Smooth muscle cell (in vitro differentiated cells): ENCODE measurements at regions not wholly inside any gene's neighbourhood (a gene's known extent, or its start where the extent isn't known, plus 50 kb on each side); places are given as distances from the start of the nearest gene placed in this dataset.

Experiments
- DNase-seq: peaks from one replicate; lab custom pipeline; 2025; ENCODE audit not compliant: unreplicated experiment; lab: John Stamatoyannopoulos, UW
- H2AFZ ChIP-seq: fragments of 200-600 bp; sonication (generic); 2 replicates; pipeline ENCODE4 v1.6.0; 2016; ENCODE audit warnings: antibody characterized with exemption, low read depth, mild to moderate bottlenecking
- H3F3A ChIP-seq: fragments of 200-600 bp; sonication (generic); 2 replicates; pipeline ENCODE4 v1.6.0; 2017; ENCODE audit warnings: antibody characterized with exemption, low read depth
- H3K27ac ChIP-seq: fragments of 200-600 bp; sonication (generic); 2 replicates; pipeline ENCODE4 v1.5.1; 2016; ENCODE audit warnings: low read depth, mild to moderate bottlenecking
- H3K27me3 ChIP-seq: fragments of 200-600 bp; sonication (generic); 2 replicates; pipeline ENCODE4 v1.6.1; 2016; ENCODE audit warnings: low read depth, mild to moderate bottlenecking
- H3K36me3 ChIP-seq: fragments of 200-600 bp; sonication (generic); 2 replicates; pipeline ENCODE4 v1.5.1; 2016; ENCODE audit warnings: low read depth
- H3K4me1 ChIP-seq: fragments of 200-600 bp; sonication (generic); 2 replicates; pipeline ENCODE4 v1.5.1; 2016; ENCODE audit warnings: low read depth
- H3K4me2 ChIP-seq: fragments of 200-600 bp; sonication (generic); 2 replicates; pipeline ENCODE4 v1.6.0; 2016; ENCODE audit warnings: mild to moderate bottlenecking
- H3K4me3 ChIP-seq: fragments of 200-600 bp; sonication (generic); 2 replicates; pipeline ENCODE4 v1.5.1; 2016; ENCODE audit warnings: mild to moderate bottlenecking
- H3K79me2 ChIP-seq: fragments of 200-600 bp; sonication (generic); 2 replicates; pipeline ENCODE4 v1.6.0; 2016; ENCODE audit warnings: low read depth, mild to moderate bottlenecking
- H3K9ac ChIP-seq: fragments of 200-600 bp; sonication (generic); 2 replicates; pipeline ENCODE4 v1.6.0; 2016; ENCODE audit warnings: low read depth
- H3K9me3 ChIP-seq: fragments of 200-600 bp; sonication (generic); replicated peaks from 2 replicates; pipeline ENCODE4 v1.5.1; 2016; ENCODE audit warnings: low read depth
- H4K20me1 ChIP-seq: fragments of 200-600 bp; sonication (generic); 2 replicates; pipeline ENCODE4 v1.6.0; 2016; ENCODE audit warnings: low read depth
- WGBS: methylation state at CpG from one replicate; pipeline ENCODE4 v1.1.7; 2016; ENCODE audit warnings: low lambda C conversion rate; 5-methylcytosine and 5-hydroxymethylcytosine counted together
- TF ChIP-seq, protein P1 (sequence below): fragments of 200-600 bp; sonication (generic); IDR thresholded peaks from 2 replicates; pipeline ENCODE4 v1.5.1; 2017; ENCODE audit warnings: borderline replicate concordance, mild to moderate bottlenecking, antibody characterized with exemption; ENCODE audit not compliant: insufficient read depth, poor library complexity, severe bottlenecking

- no peak overlapping the region for H3K4me3 ChIP-seq
- no peaks in the 10 kb centered on the region for H3K36me3 ChIP-seq
- no peak overlapping the region for H3K27ac ChIP-seq
- H3K4me2 ChIP-seq, result no peak overlapping the region
- H3K79me2 ChIP-seq, result no peaks in the 10 kb centered on the region
- H4K20me1 ChIP-seq, result no peaks in the 10 kb centered on the region
- no peaks in the 10 kb centered on the region for H3F3A ChIP-seq
- H3K9me3 ChIP-seq, result no peaks in the 10 kb centered on the region
- H3K9ac ChIP-seq, result no peak overlapping the region
- no peaks in the 10 kb centered on the region for H3K27me3 ChIP-seq
- DNase-seq, result no peak
- no peaks in the 10 kb centered on the region for H3K4me1 ChIP-seq
- TF ChIP-seq, protein P1, sequence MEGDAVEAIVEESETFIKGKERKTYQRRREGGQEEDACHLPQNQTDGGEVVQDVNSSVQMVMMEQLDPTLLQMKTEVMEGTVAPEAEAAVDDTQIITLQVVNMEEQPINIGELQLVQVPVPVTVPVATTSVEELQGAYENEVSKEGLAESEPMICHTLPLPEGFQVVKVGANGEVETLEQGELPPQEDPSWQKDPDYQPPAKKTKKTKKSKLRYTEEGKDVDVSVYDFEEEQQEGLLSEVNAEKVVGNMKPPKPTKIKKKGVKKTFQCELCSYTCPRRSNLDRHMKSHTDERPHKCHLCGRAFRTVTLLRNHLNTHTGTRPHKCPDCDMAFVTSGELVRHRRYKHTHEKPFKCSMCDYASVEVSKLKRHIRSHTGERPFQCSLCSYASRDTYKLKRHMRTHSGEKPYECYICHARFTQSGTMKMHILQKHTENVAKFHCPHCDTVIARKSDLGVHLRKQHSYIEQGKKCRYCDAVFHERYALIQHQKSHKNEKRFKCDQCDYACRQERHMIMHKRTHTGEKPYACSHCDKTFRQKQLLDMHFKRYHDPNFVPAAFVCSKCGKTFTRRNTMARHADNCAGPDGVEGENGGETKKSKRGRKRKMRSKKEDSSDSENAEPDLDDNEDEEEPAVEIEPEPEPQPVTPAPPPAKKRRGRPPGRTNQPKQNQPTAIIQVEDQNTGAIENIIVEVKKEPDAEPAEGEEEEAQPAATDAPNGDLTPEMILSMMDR, result no peak
- 92% methylated on average over 1 of the region's 1 CpG for WGBS
- no peak overlapping the region for H2AFZ ChIP-seq
Measured at GRCh38 chr16:63578791-63579190, 1542.6 kb upstream of the CDH8 start.

GRCh38 chr16:63577891-63578290 lies 1541.7 kb upstream of the CDH8 start:
- no peaks in the 10 kb centered on the region for H3K9me3 ChIP-seq
- no peaks in the 10 kb centered on the region for H3K4me1 ChIP-seq
- H2AFZ ChIP-seq, result no peak overlapping the region
- H3K36me3 ChIP-seq, result no peaks in the 10 kb centered on the region
- no peaks in the 10 kb centered on the region for H3K79me2 ChIP-seq
- H3K9ac ChIP-seq, result no peak overlapping the region
- TF ChIP-seq, protein P1, result no peak
- no peaks in the 10 kb centered on the region for H4K20me1 ChIP-seq
- no peaks in the 10 kb centered on the region for H3K27me3 ChIP-seq
- H3K4me2 ChIP-seq, result no peak overlapping the region
- H3K27ac ChIP-seq, result no peak overlapping the region
- no peak for DNase-seq
- no peak overlapping the region for H3K4me3 ChIP-seq
- H3F3A ChIP-seq, result no peaks in the 10 kb centered on the region

GRCh38 chr16:63575041-63575440 lies 1538.8 kb upstream of the CDH8 start:
- Histone ChIP-seq H3K27me3 (no peaks in the 10 kb centered on the region), H4K20me1 (no peaks in the 10 kb centered on the region), H3K4me1 (no peaks in the 10 kb centered on the region), H3F3A (no peaks in the 10 kb centered on the region), H3K4me3 (no peak overlapping the region), H3K9ac (no peak overlapping the region), H2AFZ (no peak overlapping the region), H3K79me2 (no peaks in the 10 kb centered on the region), H3K36me3 (no peaks in the 10 kb centered on the region), H3K9me3 (no peaks in the 10 kb centered on the region), H3K27ac (no peak overlapping the region), H3K4me2 (no peak overlapping the region)
- no peak for DNase-seq
- WGBS, result 18% methylated on average over 1 of the region's 1 CpG
- TF ChIP-seq, protein P1, result no peak

DNA sequence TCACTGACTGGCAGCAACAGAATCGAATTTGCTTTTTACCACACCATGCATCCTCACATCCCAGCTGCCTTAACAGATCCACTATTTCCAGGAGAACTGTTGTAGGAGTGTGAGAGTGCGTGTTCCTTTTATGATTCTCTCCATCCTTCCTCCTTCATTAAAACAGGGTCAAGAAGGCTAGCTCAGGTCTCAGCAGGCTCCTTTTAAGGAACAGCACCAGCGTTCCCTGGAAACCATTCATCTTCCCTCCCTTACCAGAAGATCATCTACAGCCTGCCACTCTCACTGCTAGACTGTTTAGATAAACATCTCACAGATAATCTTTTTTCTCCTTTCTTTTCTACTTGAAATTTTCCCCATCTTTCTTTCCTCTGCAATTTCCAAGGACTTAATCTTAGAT lies 1531.9 kb upstream of the CDH8 start:
- Histone ChIP-seq H3K4me2 (no peak overlapping the region), H3K27ac (no peak overlapping the region), H3F3A (no peaks in the 10 kb centered on the region), H3K79me2 (no peaks in the 10 kb centered on the region), H3K9me3 (no peaks in the 10 kb centered on the region), H2AFZ (no peak overlapping the region), H3K4me3 (no peak overlapping the region), H3K4me1 (no peaks in the 10 kb centered on the region), H3K36me3 (no peaks in the 10 kb centered on the region), H3K9ac (no peak overlapping the region), H4K20me1 (no peaks in the 10 kb centered on the region), H3K27me3 (no peaks in the 10 kb centered on the region)
- DNase-seq, result no peak
- WGBS, result 70% methylated on average over 3 of the region's 3 CpGs
- TF ChIP-seq, protein P1, result no peak
